WTC11 (cell line): ENCODE measurements at regions not wholly inside any gene's neighbourhood (a gene's known extent, or its start where the extent isn't known, plus 50 kb on each side); places are given as distances from the start of the nearest gene placed in this dataset.

Source experiments
- ATAC-seq: fragments of 200-7000 bp; cut with Tn5 transposase; 2 replicates; pipeline ENCODE4 v1.10.0; 2021; ENCODE audit warnings: mild to moderate bottlenecking, moderate library complexity
- CTCF ChIA-PET: fragments of 300-600 bp; sonication (Branson Sonifier 250); formaldehyde crosslinking; loops from one replicate; lab custom pipeline; 2021; ENCODE audit warnings: antibody characterized with exemption; lab: Charles Lee
- POLR2A ChIA-PET: fragments of 350-600 bp; sonication (Branson Sonifier 250); formaldehyde crosslinking; loops from one replicate; lab custom pipeline; 2021; ENCODE audit warnings: antibody characterized with exemption; lab: Charles Lee
- DNase-seq: peaks from one replicate; pipeline ENCODE4 v3.0.0; 2021; ENCODE audit warnings: low spot score
- H3K27ac Mint-ChIP-seq: 2 replicates; pipeline ENCODE4 v1.8.0; 2021; ENCODE audit warnings: mixed read lengths
- H3K27me3 Mint-ChIP-seq: 2 replicates; pipeline ENCODE4 v1.8.0; 2021; ENCODE audit warnings: low read depth, mild to moderate bottlenecking, moderate library complexity, mixed read lengths
- H3K36me3 Mint-ChIP-seq: 2 replicates; pipeline ENCODE4 v1.8.0; 2021; ENCODE audit warnings: mixed read lengths
- H3K4me1 Mint-ChIP-seq: 2 replicates; pipeline ENCODE4 v1.8.0; 2022; ENCODE audit warnings: mixed read lengths
- H3K4me3 Mint-ChIP-seq: 2 replicates; pipeline ENCODE4 v1.8.0; 2021; ENCODE audit warnings: mild to moderate bottlenecking, moderate library complexity, mixed read lengths
- H3K9me3 Mint-ChIP-seq: 2 replicates; pipeline ENCODE4 v1.8.0; 2021; ENCODE audit warnings: mixed read lengths
- ELF4 ChIP-seq: sonication (generic); formaldehyde crosslinking; IDR thresholded peaks from 2 replicates; pipeline ENCODE4 v1.8.1; 2022; ENCODE audit warnings: low read depth, mild to moderate bottlenecking, moderate library complexity, missing genetic modification reagents
- ESRRA ChIP-seq: sonication (generic); formaldehyde crosslinking; IDR thresholded peaks from 2 replicates; pipeline ENCODE4 v1.8.1; 2022; ENCODE audit warnings: mild to moderate bottlenecking, missing genetic modification reagents, borderline replicate concordance
- HMGA2 ChIP-seq: fragments of 250-450 bp; sonication (Bioruptor Pico); IDR thresholded peaks from 2 replicates; pipeline ENCODE4 v1.4.0; 2021; ENCODE audit warnings: mild to moderate bottlenecking, moderate library complexity
- KAT7 ChIP-seq: sonication (generic); formaldehyde crosslinking; IDR thresholded peaks from 2 replicates; pipeline ENCODE4 v1.8.1; 2023; ENCODE audit warnings: missing genetic modification reagents, mild to moderate bottlenecking, borderline replicate concordance
- MYBL2 ChIP-seq: sonication (generic); formaldehyde crosslinking; IDR thresholded peaks from 2 replicates; pipeline ENCODE4 v1.8.1; 2023; ENCODE audit warnings: mild to moderate bottlenecking, moderate library complexity, missing genetic modification reagents
- NFYB ChIP-seq: sonication (generic); formaldehyde crosslinking; conservative IDR thresholded peaks from 2 replicates; pipeline ENCODE4 v1.8.0; 2022; ENCODE audit warnings: low read depth, missing genetic modification reagents
- RELA ChIP-seq: sonication (generic); formaldehyde crosslinking; IDR thresholded peaks from 2 replicates; pipeline ENCODE4 v1.8.1; 2022; ENCODE audit warnings: missing genetic modification reagents, mild to moderate bottlenecking, borderline replicate concordance
- SMAD4 ChIP-seq: sonication (generic); formaldehyde crosslinking; IDR thresholded peaks from 2 replicates; pipeline ENCODE4 v1.8.0; 2022; ENCODE audit warnings: mild to moderate bottlenecking, missing genetic modification reagents
- SP1 ChIP-seq: sonication (generic); formaldehyde crosslinking; conservative IDR thresholded peaks from 2 replicates; pipeline ENCODE4 v1.8.1; 2022; ENCODE audit warnings: missing genetic modification reagents
- TEAD1 ChIP-seq: sonication (generic); formaldehyde crosslinking; IDR thresholded peaks from 2 replicates; pipeline ENCODE4 v1.8.0; 2022; ENCODE audit warnings: mild to moderate bottlenecking, missing genetic modification reagents
- TEAD4 ChIP-seq: sonication (generic); formaldehyde crosslinking; IDR thresholded peaks from 2 replicates; pipeline ENCODE4 v1.8.0; 2022; ENCODE audit warnings: mild to moderate bottlenecking, missing genetic modification reagents
- TP53 ChIP-seq: sonication (generic); formaldehyde crosslinking; IDR thresholded peaks from 2 replicates; pipeline ENCODE4 v1.8.1; 2023; ENCODE audit warnings: mild to moderate bottlenecking, missing genetic modification reagents
- ZNF121 ChIP-seq: sonication (generic); formaldehyde crosslinking; IDR thresholded peaks from 2 replicates; pipeline ENCODE4 v1.8.0; 2023; ENCODE audit warnings: missing genetic modification reagents
- ZNF219 ChIP-seq: sonication (generic); formaldehyde crosslinking; IDR thresholded peaks from 2 replicates; pipeline ENCODE4 v1.8.0; 2023; ENCODE audit warnings: missing genetic modification reagents, mild to moderate bottlenecking, borderline replicate concordance
- ZNF232 ChIP-seq: sonication (generic); formaldehyde crosslinking; IDR thresholded peaks from 2 replicates; pipeline ENCODE4 v1.8.0; 2022; ENCODE audit warnings: mild to moderate bottlenecking, missing genetic modification reagents
- ZNF263 ChIP-seq: sonication (generic); formaldehyde crosslinking; IDR thresholded peaks from 2 replicates; pipeline ENCODE4 v1.8.1; 2022; ENCODE audit warnings: low read depth, mild to moderate bottlenecking, moderate library complexity, missing genetic modification reagents
- TF ChIP-seq, protein P1 (sequence below): sonication (generic); formaldehyde crosslinking; IDR thresholded peaks from 2 replicates; pipeline ENCODE4 v1.8.0; 2022; ENCODE audit warnings: mild to moderate bottlenecking, missing genetic modification reagents
- TF ChIP-seq, protein P2 (sequence below): sonication (generic); formaldehyde crosslinking; IDR thresholded peaks from 2 replicates; pipeline ENCODE4 v1.8.0; 2023; ENCODE audit warnings: mild to moderate bottlenecking, missing genetic modification reagents
- TF ChIP-seq, protein P3 (sequence below): sonication (generic); formaldehyde crosslinking; IDR thresholded peaks from 2 replicates; pipeline ENCODE4 v1.8.1; 2023; ENCODE audit warnings: mild to moderate bottlenecking, moderate library complexity, missing genetic modification reagents
- TF ChIP-seq, protein P4 (sequence below): sonication (generic); formaldehyde crosslinking; IDR thresholded peaks from 2 replicates; pipeline ENCODE4 v1.8.0; 2023; ENCODE audit warnings: missing genetic modification reagents
- TF ChIP-seq, protein P5 (sequence below): sonication (generic); formaldehyde crosslinking; IDR thresholded peaks from 2 replicates; pipeline ENCODE4 v1.8.1; 2022; ENCODE audit warnings: missing genetic modification reagents, borderline replicate concordance
- TF ChIP-seq, protein P6 (sequence below): sonication (generic); formaldehyde crosslinking; IDR thresholded peaks from 2 replicates; pipeline ENCODE4 v1.8.1; 2023; ENCODE audit warnings: mild to moderate bottlenecking, missing genetic modification reagents, moderate library complexity

DNA sequence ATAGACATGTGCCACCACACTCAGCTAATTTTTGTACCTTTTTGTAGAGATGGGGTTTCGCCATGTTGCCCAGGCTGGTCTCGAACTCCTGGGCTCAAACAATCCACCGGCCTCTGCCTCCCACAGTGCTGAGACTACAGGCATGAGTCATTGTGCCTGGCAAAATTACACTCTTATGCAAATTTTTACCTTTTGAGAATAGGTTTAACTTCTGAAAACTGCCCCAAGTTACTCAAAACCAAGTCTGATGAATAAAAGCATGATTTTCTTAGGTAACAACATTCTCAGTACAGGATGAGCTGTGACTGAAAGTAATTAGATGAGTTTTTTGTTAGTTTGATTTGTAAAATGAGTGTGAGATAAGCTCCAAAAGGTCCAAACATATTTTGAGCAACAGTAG lies 166.0 kb downstream of the RPS29 start:
- TF ChIP-seq ZNF219: no peak
- ChIA-PET CTCF (interaction anchor here (1.3 kb wide), 1 partner anchor 41 kb away, joined by 4 read pairs; no protein-coding TSS in a partner anchor), POLR2A (interaction anchor here (0.7 kb wide), 2 partner anchors 235 to 1158 kb away, joined by 3 to 4 read pairs; no protein-coding TSS in a partner anchor)
- no peaks in the 10 kb centered on the region for H3K36me3 Mint-ChIP-seq
- no peak for ATAC-seq
- no peak for DNase-seq
- no peak overlapping the region for H3K27ac Mint-ChIP-seq
- no peak overlapping the region for H3K4me3 Mint-ChIP-seq
- peaks cover 20% of the 10 kb centered on the region for H3K4me1 Mint-ChIP-seq
- no peaks in the 10 kb centered on the region for H3K27me3 Mint-ChIP-seq
- H3K9me3 Mint-ChIP-seq: no peaks in the 10 kb centered on the region

DNA sequence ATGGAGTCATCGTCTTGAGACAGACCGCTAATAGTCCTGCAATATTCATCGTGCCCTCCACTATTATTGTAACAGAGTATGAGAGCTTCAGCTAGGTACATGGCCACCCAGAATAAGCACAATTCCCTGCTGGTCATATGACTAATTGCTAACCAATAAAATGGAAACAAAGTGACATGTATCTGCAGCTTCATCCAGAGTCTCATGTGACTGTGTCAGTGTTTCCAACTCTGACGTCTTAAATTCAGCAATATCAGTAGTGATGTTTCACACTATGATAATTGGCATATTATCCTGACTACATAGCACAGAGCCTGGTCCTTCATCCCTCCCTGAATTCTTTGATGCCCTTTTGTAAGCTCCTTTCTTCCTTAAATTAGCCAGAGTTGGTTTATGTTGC lies 167.4 kb downstream of the RPS29 start:
- no peak for DNase-seq
- Mint-ChIP-seq H3K27me3 (no peaks in the 10 kb centered on the region), H3K9me3 (no peaks in the 10 kb centered on the region), H3K27ac (no peak overlapping the region), H3K4me3 (no peak overlapping the region), H3K4me1 (peaks cover 20% of the 10 kb centered on the region), H3K36me3 (no peaks in the 10 kb centered on the region)
- no peak for ATAC-seq
- TF ChIP-seq SMAD4 (CRISPR knock-in tag): no peak
- TF ChIP-seq, protein P1, sequence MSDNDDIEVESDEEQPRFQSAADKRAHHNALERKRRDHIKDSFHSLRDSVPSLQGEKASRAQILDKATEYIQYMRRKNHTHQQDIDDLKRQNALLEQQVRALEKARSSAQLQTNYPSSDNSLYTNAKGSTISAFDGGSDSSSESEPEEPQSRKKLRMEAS (CRISPR knock-in tag): no peak
- TF ChIP-seq, protein P2, sequence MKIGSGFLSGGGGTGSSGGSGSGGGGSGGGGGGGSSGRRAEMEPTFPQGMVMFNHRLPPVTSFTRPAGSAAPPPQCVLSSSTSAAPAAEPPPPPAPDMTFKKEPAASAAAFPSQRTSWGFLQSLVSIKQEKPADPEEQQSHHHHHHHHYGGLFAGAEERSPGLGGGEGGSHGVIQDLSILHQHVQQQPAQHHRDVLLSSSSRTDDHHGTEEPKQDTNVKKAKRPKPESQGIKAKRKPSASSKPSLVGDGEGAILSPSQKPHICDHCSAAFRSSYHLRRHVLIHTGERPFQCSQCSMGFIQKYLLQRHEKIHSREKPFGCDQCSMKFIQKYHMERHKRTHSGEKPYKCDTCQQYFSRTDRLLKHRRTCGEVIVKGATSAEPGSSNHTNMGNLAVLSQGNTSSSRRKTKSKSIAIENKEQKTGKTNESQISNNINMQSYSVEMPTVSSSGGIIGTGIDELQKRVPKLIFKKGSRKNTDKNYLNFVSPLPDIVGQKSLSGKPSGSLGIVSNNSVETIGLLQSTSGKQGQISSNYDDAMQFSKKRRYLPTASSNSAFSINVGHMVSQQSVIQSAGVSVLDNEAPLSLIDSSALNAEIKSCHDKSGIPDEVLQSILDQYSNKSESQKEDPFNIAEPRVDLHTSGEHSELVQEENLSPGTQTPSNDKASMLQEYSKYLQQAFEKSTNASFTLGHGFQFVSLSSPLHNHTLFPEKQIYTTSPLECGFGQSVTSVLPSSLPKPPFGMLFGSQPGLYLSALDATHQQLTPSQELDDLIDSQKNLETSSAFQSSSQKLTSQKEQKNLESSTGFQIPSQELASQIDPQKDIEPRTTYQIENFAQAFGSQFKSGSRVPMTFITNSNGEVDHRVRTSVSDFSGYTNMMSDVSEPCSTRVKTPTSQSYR (CRISPR knock-in tag): no peak
- CTCF ChIA-PET: no interaction called here
- POLR2A ChIA-PET: no interaction called here

DNA sequence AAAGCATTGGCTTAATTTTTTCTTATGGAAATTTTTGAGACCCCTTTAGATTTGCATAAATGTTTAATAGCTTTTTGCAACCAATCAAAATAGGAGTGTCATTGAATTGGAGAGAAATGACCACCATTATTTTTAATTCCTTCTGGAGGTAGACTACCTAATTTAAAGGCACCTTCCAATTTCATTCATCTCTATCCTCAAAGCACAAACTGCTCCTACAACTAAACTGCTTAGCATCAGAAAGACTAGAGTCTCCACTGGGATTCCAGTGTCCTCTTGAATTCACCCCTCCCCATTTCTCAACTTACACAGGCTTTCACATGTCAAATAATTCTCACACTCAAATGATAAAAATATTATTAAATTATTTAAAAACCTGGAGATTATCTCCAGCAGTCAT lies 168.4 kb downstream of the RPS29 start:
- DNase-seq: no peak
- H3K4me3 Mint-ChIP-seq: no peak overlapping the region
- CTCF ChIA-PET: no interaction called here

More for the DNA sequence above, 168.4 kb downstream of the RPS29 start:
- Mint-ChIP-seq H3K9me3 (no peaks in the 10 kb centered on the region), H3K27ac (no peak overlapping the region), H3K36me3 (no peaks in the 10 kb centered on the region), H3K4me1 (peaks cover 20% of the 10 kb centered on the region), H3K27me3 (no peaks in the 10 kb centered on the region)
- POLR2A ChIA-PET: no interaction called here
- ATAC-seq: peak; percentile 67
- TF ChIP-seq TEAD1 (no peak), HMGA2 (CRISPR knock-in tag) (no peak), ZNF121 (CRISPR knock-in tag) (no peak), TP53 (CRISPR knock-in tag) (no peak), MYBL2 (no peak), ESRRA (CRISPR knock-in tag) (no peak), SP1 (no peak), KAT7 (CRISPR knock-in tag) (no peak), NFYB (CRISPR knock-in tag) (no peak), ZNF263 (no peak), ELF4 (no peak), ZNF232 (CRISPR knock-in tag) (no peak), RELA (CRISPR knock-in tag) (no peak), TEAD4 (no peak)
- TF ChIP-seq, protein P3, sequence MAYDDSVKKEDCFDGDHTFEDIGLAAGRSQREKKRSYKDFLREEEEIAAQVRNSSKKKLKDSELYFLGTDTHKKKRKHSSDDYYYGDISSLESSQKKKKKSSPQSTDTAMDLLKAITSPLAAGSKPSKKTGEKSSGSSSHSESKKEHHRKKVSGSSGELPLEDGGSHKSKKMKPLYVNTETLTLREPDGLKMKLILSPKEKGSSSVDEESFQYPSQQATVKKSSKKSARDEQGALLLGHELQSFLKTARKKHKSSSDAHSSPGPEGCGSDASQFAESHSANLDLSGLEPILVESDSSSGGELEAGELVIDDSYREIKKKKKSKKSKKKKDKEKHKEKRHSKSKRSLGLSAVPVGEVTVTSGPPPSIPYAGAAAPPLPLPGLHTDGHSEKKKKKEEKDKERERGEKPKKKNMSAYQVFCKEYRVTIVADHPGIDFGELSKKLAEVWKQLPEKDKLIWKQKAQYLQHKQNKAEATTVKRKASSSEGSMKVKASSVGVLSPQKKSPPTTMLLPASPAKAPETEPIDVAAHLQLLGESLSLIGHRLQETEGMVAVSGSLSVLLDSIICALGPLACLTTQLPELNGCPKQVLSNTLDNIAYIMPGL (CRISPR knock-in tag): no peak
- TF ChIP-seq, protein P2 (CRISPR knock-in tag): no peak
- TF ChIP-seq, protein P4, sequence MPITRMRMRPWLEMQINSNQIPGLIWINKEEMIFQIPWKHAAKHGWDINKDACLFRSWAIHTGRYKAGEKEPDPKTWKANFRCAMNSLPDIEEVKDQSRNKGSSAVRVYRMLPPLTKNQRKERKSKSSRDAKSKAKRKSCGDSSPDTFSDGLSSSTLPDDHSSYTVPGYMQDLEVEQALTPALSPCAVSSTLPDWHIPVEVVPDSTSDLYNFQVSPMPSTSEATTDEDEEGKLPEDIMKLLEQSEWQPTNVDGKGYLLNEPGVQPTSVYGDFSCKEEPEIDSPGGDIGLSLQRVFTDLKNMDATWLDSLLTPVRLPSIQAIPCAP: no peak
- TF ChIP-seq, protein P5, sequence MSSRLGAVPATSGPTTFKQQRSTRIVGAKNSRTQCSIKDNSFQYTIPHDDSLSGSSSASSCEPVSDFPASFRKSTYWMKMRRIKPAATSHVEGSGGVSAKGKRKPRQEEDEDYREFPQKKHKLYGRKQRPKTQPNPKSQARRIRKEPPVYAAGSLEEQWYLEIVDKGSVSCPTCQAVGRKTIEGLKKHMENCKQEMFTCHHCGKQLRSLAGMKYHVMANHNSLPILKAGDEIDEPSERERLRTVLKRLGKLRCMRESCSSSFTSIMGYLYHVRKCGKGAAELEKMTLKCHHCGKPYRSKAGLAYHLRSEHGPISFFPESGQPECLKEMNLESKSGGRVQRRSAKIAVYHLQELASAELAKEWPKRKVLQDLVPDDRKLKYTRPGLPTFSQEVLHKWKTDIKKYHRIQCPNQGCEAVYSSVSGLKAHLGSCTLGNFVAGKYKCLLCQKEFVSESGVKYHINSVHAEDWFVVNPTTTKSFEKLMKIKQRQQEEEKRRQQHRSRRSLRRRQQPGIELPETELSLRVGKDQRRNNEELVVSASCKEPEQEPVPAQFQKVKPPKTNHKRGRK (CRISPR knock-in tag): no peak
- TF ChIP-seq, protein P6, sequence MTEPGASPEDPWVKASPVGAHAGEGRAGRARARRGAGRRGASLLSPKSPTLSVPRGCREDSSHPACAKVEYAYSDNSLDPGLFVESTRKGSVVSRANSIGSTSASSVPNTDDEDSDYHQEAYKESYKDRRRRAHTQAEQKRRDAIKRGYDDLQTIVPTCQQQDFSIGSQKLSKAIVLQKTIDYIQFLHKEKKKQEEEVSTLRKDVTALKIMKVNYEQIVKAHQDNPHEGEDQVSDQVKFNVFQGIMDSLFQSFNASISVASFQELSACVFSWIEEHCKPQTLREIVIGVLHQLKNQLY: no peak
- TF ChIP-seq, all 79 proteins: peak for 0
